ENCODE measurements at regions not wholly inside any gene's neighbourhood (a gene's known extent, or its start where the extent isn't known, plus 50 kb on each side); places are given as distances from the start of the nearest gene placed in this dataset.

DNA sequence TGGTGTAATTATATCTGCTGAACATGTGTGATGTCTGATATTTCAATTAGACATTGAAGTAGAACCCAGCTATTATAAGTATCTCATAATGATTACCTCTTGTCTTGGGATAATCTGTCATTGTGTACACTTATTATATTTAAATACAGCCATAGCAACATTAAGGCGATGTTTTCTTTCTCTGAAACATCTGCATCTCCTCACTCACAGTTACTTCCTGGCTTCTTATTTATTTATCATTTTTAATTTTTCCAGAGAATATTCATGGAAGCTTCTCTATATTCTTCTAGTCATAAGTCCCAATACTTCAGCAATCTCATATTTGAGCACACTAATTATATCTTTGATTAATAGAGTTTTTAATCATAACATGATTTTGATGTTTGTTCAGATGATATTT lies 103.8 kb upstream of the FBN2 start:
- ATAC-seq, result no peak

GRCh38 chr5:128644863-128645262 lies 106.8 kb upstream of the FBN2 start:
- ATAC-seq, result peak; percentile 55
- no peak for TF ChIP-seq ZFP30 (CRISPR knock-in tag; IDR thresholded peaks at IDR 0.05)
- TF ChIP-seq CSDC2 (CRISPR knock-in tag; IDR thresholded peaks at IDR 0.05), result no peak
- no peak for TF ChIP-seq ARNTL (CRISPR knock-in tag; IDR thresholded peaks at IDR 0.05; ENCODE audit: borderline replicate concordance, low read depth)
- no peak for TF ChIP-seq BACH2 (CRISPR knock-in tag; IDR thresholded peaks at IDR 0.05; ENCODE audit: borderline replicate concordance)
- no peak for TF ChIP-seq ESRRG (CRISPR knock-in tag; IDR thresholded peaks at IDR 0.05)
- TF ChIP-seq CSRNP3 (CRISPR knock-in tag; IDR thresholded peaks at IDR 0.05), result no peak
- no peak for TF ChIP-seq POU6F1 (CRISPR knock-in tag; IDR thresholded peaks at IDR 0.05; ENCODE audit: borderline replicate concordance, low read depth)
- TF ChIP-seq PATZ1 (CRISPR knock-in tag; IDR thresholded peaks at IDR 0.05; ENCODE audit: borderline replicate concordance), result no peak
- TF ChIP-seq ZC3H10 (CRISPR knock-in tag; IDR thresholded peaks at IDR 0.05), result no peak
- no peak for TF ChIP-seq PPARA (CRISPR knock-in tag; IDR thresholded peaks at IDR 0.05; ENCODE audit: borderline replicate concordance)

More for the DNA sequence above, 103.8 kb upstream of the FBN2 start:
- TF ChIP-seq BACH2 (CRISPR knock-in tag; IDR thresholded peaks at IDR 0.05; ENCODE audit: borderline replicate concordance), result no peak
- no peak for TF ChIP-seq ZFP30 (CRISPR knock-in tag; IDR thresholded peaks at IDR 0.05)
- no peak for TF ChIP-seq ZC3H10 (CRISPR knock-in tag; IDR thresholded peaks at IDR 0.05)
- TF ChIP-seq POU6F1 (CRISPR knock-in tag; IDR thresholded peaks at IDR 0.05; ENCODE audit: borderline replicate concordance, low read depth), result no peak
- no peak for TF ChIP-seq PATZ1 (CRISPR knock-in tag; IDR thresholded peaks at IDR 0.05; ENCODE audit: borderline replicate concordance)
- TF ChIP-seq, protein P1, sequence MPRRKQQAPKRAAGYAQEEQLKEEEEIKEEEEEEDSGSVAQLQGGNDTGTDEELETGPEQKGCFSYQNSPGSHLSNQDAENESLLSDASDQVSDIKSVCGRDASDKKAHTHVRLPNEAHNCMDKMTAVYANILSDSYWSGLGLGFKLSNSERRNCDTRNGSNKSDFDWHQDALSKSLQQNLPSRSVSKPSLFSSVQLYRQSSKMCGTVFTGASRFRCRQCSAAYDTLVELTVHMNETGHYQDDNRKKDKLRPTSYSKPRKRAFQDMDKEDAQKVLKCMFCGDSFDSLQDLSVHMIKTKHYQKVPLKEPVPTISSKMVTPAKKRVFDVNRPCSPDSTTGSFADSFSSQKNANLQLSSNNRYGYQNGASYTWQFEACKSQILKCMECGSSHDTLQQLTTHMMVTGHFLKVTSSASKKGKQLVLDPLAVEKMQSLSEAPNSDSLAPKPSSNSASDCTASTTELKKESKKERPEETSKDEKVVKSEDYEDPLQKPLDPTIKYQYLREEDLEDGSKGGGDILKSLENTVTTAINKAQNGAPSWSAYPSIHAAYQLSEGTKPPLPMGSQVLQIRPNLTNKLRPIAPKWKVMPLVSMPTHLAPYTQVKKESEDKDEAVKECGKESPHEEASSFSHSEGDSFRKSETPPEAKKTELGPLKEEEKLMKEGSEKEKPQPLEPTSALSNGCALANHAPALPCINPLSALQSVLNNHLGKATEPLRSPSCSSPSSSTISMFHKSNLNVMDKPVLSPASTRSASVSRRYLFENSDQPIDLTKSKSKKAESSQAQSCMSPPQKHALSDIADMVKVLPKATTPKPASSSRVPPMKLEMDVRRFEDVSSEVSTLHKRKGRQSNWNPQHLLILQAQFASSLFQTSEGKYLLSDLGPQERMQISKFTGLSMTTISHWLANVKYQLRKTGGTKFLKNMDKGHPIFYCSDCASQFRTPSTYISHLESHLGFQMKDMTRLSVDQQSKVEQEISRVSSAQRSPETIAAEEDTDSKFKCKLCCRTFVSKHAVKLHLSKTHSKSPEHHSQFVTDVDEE (CRISPR knock-in tag; IDR thresholded peaks at IDR 0.05), result no peak
- TF ChIP-seq ISL1 (CRISPR knock-in tag; IDR thresholded peaks at IDR 0.05), result no peak
- TF ChIP-seq, protein P2, sequence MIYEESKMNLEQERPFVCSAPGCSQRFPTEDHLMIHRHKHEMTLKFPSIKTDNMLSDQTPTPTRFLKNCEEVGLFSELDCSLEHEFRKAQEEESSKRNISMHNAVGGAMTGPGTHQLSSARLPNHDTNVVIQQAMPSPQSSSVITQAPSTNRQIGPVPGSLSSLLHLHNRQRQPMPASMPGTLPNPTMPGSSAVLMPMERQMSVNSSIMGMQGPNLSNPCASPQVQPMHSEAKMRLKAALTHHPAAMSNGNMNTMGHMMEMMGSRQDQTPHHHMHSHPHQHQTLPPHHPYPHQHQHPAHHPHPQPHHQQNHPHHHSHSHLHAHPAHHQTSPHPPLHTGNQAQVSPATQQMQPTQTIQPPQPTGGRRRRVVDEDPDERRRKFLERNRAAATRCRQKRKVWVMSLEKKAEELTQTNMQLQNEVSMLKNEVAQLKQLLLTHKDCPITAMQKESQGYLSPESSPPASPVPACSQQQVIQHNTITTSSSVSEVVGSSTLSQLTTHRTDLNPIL (CRISPR knock-in tag; IDR thresholded peaks at IDR 0.05; ENCODE audit: low read depth), result no peak

- TF ChIP-seq POU6F1 (CRISPR knock-in tag; IDR thresholded peaks at IDR 0.05; ENCODE audit: borderline replicate concordance, low read depth) (no peak), PPARA (CRISPR knock-in tag; IDR thresholded peaks at IDR 0.05; ENCODE audit: borderline replicate concordance) (no peak), ZC3H10 (CRISPR knock-in tag; IDR thresholded peaks at IDR 0.05) (no peak), TOX (CRISPR knock-in tag; IDR thresholded peaks at IDR 0.05; ENCODE audit: borderline replicate concordance) (no peak)
- ATAC-seq, result peak; percentile 58
Observed at GRCh38 chr5:128645581-128645980, 107.5 kb upstream of the FBN2 start.

Data from SK-N-SH treated with all-trans-retinoic acid at 6 μM for 48 hours (cell line).